ENCODE measurements at regions not wholly inside any gene's neighbourhood (a gene's known extent, or its start where the extent isn't known, plus 50 kb on each side); places are given as distances from the start of the nearest gene placed in this dataset.
A peak's percentile ranks its signal among the peaks of the same experiment; 100 is the strongest.

DNA sequence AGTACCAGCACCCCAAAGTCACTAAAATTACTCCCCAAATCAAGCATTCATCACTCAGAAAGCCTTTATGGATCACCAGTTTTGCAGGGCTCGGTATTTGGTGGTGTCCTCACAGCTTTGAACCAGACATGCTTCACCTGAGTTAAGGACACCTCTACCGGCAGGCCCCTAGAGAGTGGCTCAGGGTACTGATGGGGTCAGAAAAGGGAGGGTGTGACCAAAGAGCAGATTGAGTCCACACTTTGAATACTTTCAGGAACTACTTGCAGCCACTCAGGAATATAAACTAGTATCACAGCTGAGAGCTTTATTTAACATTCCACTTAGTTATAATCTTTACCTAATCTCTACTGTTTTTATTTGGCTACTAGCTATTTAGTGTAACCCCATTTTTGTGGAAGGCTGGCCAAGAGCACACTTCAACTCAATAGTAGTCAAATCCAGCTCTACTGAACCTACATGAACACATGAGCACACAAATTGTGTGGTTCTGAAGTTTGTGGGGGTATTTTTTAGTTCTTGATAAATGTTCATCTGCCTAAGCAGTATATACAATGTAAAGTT is 109.6 kb upstream of the SPRY1 start:
- no peak for DNase-seq

DNA sequence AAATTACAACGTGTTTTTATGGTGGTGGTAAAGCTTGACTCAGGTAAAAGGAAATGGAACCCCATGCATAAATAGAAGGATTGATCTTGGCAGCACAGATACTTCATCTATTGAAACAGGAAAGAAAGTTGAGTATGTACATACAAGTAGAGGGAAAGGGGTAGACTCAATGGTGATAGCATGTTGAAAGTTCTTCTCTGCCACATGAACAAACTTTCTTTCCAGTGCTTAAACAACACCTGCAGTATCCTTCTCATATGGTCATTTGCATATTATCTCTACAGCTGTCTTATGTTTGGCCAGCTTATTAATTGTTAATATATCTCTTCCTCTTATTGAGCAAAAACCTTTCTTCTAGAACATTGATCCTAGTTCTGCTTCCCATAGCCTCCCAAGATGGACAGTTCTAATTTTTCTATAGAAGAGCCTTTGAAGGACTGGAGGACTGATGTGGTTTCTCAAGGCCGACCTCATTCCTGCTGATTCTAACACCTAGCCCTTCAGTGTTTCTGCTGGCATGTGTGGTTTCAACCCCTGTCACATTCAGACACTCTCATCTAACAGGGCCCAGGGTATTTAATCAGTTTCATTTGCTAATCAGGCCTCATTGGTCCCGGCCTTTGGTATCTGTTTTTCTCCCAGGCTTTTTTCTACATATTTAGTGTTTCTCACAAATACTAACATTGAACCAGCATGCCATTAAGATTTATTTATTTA is 108.1 kb upstream of the SPRY1 start:
- DNase-seq = no peak

DNA sequence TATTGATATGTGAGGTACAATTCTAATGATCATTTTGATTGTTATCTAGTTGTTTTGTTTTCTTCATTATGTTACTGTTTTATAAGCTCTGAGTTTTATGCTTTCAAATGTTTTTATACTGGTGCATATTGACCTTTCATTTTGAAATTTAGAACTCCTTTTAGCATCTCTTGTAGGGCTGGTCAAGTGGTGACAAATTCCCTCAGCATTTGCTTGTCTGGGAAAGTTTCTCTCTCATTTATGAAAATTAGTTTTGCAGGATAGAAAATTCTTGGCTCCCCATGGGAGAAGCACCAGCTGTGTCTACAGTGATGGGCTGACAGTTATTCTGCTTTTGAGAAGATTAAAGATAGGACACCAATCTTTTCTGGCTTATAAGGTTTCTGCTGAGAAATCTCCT is 105.3 kb upstream of the SPRY1 start:
- DNase-seq = no peak

DNA sequence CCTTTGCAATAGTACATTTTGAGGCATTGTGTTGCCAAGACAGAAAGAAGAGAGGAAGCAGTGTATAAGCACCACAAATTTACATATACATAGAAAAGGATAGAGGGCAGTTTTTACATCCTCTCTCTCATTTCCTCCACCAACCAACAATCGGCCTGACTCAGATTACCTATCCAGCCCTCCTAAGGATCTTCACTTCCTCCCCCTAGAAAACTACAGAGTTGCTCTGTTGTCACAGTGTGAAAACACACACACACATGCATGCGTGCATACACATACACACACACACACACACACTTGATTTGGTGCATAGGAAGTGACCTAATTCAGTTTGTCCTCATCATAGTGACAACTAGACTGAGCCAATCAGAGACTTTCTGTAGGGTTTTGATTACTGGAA is 98.8 kb upstream of the SPRY1 start:
- no peak for DNase-seq

DNA sequence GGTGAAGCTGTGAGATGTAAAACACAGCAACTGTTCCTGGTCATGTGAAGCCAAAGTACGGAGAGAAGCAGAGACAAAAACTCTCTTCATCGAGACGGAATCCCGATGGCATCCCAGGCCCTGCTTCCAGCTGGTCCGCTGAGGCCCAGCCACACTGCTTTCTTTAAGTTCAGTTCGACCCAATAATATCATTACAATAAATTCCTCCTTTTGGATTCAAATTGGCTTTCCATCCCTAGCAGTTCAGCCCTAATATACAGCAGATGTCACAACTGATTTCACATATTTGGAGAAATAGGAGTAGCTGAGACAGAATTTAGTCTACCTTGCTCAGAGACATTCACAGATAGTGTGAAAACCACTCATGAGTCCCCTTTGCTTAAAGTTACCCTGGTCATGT is 98.3 kb upstream of the SPRY1 start:
- DNase-seq = no peak

DNA sequence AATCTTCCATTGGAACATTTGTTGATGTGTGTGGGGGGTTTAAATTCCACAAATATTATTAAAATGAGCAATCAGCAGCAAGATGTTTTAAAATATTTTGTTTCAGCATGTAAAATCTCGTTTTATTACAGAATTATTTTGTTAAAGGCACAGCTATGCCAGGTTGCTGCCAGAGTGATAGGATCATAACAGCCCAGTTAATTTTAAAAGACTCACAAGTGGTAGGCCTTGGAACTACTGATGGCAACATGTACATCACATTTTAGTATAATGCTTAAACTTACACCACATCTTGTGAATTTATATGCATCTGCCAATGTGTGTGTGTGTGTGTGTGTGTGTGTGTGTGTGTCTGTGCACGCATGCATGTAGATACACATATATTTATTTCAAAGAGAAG is 97.8 kb upstream of the SPRY1 start:
- DNase-seq = no peak

DNA sequence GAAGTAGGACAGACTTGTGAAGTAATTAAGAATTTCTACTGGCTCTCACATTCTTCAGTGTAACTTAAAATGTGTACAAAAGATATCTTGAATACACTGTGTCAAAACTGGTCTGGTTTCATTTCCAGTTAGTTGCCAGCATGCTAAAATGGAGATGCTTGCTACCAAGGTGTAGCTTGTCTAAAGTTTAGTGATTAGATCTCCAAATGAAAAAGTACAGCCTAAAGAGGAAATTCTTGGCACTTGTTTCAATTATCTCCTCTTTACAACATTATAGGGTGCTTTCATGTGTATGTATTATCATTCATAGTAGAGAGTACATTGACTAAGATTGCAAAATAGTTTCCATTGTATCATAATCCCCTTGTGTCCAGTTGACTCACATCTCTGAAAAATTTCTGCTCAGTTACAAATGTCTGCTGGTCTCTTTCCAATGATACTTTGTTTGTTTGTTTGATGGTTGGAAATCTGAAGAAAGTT is 97.3 kb upstream of the SPRY1 start:
- no peak for DNase-seq

DNA sequence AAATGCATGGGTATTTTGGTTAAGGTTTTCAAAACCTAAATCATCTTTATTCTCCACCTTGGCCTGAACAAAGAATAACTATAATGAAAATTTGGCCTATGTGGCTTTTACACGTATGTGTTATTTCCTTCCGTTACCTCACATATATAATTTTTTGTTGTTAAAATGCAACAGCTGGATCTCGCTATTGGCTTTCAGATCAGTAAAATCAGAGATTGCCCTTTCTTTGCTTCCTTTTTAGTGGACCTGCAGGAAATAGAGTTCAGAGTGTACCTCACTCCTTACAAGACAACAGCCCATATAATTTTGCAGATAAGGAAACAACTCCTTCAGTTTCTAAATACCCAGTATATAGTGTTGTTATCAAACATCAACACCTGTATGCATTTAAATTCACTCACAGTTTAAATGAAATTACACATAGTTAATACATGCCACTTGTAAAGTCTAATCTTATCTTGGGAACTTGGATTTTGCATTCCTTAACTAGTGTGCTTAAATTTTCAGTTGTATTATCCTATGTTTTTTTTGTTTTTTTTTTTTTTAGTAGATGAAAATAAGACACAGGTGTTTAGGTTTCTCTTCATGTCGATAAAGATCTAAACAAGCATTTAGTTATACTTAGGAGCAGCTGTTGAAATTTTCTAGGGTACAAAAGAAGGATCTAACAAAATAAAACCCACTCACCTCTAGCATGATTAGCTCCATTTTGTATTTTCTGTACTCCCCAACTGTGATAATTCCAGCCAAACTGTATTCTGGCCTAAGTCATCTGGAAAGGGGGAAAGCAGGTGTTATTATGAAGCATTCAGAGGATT is 96.2 kb upstream of the SPRY1 start:
- no peak for DNase-seq

DNA sequence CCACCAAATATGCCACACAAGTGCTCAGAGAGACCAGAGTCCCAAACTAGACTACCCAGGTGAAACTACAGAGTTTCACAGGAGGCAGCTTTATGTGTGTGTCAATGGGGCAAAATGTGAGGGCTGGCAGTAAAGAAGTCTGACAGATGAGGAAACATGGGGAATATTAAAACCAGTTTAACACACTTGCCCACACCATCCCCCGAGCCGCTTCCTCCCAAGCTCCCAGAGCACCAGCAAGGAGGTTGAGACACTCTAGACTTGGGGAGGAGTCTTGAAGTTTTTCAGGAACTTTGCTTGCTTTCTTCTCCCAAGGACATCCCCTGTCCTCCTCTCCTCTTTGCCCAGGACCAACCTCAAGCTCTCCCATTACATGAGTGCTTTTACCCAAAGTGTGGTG is 94.7 kb upstream of the SPRY1 start:
- no peak for DNase-seq

DNA sequence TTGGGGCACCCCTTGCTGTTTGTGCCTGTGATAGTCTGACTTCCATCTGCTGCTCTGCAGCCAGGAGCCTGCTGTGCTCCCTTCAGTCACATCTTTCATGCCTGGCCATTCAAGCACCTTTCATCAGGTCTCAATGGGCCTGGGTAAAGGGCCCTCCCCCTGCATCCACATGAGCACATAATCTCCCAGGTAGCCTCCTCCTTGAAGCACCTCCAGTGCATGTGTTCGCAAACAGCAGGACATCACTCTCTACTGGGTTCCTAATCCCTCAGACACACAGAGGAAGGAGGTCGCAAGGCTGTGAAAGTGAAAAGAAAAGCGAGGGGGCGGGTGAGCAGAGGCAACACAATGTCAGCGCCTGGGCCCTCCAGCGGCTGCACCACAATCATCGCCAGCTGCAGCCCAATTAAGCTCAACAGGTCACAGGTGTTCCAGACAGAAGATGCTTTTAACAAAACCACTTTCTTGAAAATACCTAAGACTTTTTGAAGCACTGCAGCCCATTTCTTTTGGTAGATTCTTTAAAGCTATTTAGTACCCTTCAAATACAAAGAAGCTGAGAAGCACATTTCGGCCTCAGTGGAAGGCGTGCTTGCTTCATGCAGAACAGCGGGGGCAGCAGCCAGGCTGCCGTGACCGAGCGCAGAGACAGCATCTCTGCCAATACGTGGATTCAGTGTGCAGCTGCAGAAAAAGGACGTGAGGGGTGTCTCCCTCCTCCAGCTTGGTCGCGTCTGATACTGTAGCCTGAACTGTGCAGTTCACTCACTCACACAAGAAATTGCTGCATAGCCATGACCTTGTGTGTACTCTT is 92.2 kb upstream of the SPRY1 start:
- peak; percentile 79 for DNase-seq

DNA sequence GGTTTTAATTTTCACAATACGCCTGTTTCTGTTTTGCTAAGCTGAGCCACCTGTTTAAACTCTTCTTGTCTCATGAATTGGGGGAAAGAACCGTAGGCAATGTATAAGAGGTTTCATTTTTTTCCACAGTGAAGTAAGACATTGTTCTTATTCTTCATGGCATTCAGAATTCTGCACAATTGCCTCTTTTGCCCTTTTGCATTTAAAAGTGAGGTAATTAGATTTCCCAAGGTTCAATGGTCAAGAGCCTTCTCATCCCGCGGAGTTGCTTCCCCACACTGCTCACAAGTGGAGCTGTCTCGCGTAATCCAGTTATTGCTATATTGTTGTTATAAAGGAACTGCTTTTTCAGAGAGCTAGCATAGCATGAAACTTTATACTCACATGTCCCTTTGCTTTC is 90.9 kb upstream of the SPRY1 start:
- DNase-seq = no peak

DNA sequence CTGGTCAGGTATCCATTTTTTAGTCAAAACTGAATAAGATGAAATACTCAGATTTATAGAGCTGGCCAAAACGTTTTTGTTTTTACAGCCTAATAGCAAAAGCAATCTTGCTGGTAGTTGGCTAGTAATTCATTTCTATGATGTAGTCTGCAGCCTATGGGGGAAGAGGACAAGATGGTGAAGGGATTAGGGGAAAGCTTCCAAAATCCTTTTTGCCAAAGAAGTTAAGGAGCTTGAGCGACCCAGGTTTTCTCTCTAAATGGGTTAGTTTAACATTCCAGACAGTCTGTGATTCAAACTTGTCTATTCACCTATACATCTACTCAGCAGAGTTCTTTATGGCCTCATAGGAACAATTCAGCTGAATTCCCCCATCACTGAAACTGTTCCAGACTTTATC is 89.8 kb upstream of the SPRY1 start:
- no peak for DNase-seq

DNA sequence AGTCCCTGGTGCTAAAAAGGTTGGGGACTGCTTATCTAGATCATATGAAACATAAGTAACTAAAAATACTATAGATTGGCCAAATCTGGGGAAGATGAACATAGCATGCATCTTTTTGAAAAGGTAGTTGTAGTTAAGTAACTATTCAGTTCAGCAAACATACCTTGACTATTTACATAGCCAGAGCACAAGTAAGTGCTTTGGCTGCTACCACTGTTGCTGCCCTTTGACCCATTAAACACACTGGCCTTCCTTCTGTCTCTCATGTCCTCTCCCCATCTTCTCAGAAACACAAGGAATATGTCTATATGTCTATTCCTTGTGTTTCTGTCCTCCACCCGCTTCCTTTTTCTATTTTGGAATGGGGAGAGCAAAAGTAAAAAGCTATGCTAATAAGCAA is 87.9 kb upstream of the SPRY1 start:
- DNase-seq = no peak

DNA sequence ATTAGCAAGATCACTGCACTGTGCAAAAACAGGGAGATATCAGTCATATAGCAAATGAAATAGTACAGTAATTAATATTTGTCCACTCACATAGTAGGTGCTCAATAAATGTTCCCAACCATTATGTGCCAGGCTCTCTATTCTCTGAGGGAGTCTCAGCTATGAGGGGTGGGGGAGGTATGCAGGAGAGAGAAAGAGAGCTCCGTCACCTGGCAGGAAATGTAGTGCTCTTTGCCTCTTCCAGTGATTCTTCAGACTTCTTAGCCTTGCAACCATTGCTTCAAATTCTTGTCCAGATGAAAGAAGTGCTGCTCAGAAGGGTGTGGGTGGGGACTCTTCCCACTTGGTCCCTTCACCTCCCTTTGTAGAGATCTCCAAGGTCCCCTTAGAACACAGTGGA is 84.5 kb upstream of the SPRY1 start:
- no peak for DNase-seq

DNA sequence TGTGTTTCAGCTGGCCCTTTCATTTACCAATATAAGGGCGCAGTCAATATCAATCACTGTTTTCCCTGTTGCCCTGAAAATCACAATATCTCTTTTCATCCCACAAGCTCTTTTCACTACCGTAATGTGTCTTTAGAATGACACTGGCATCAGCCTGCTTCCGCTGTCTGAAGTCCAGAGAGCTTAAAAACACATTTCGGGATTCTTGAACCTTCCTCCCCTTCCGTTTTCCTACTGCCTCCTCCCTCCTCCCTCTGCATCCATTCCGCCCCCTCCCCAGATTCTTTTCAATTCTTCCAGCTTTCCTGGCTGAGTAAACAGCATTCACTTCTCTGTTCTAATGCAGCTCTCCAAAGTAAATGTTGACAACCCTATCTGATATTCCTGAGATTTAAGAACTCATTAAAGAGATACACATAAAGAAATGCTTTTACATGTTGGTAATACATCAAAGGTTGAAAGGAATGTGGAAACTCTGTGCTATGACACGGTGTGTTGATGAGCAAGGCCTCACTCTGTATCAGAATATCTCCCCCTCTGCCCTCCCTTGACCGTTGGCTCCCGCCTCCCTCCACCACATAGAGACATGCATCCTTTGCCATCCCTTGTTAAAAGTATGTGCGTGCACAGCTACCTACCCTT is 83.5 kb upstream of the SPRY1 start:
- DNase-seq = no peak

DNA sequence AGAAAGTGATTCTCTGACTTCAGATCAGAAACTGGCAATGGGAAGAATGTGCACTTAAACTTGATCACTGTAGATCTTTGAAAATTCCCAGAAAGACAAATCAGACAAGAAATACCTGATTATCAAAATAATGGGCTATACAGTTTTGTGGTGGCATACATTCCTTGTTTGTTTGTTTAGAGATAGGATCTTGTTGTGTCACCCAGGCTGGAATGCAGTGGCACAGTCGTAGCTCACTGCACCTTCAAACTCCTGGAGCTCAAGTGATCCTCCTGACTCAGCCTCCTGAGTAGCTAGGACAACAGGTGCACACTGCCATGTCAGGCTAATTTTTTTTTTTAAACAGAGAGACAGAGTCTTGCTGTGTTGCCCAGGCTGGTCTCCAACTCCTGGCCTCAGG is 81.0 kb upstream of the SPRY1 start:
- DNase-seq = no peak

DNA sequence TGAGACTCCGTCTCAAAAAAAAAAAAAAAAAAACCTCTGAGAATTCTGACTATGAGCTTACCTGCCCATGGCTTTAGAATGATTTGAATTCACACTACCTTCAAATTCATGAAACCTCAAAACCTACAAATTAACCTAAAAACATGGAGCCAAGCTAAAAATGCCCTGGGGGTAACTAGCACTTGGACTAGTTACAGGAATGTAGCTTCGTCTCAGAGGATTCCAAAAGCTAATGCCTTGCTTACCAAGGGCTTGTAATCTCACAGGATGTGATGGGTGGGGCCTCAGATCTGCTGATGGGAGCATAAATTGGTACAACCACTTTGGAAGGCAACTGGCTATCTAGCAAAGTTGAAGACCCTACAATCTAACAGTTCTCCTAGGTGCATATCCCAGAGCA is 79.4 kb upstream of the SPRY1 start:
- no peak for DNase-seq

DNA sequence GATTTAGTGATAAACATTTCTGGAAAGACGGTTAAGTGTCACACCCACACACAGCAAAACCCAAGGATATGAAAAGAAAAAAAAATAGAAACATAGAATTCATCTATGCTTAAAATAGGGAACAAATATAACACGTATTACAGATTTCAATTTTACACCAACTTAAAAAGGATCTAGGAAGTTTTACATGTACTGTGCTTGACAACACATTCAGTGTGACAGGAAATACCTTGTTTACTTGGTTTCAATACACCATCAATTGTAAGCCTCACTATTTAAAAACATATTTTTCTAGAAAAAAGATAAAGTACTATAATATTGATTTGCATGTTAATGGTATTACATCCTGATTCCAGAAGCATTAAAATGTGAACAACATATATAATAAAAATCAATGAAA is 77.0 kb upstream of the SPRY1 start:
- no peak for DNase-seq

DNA sequence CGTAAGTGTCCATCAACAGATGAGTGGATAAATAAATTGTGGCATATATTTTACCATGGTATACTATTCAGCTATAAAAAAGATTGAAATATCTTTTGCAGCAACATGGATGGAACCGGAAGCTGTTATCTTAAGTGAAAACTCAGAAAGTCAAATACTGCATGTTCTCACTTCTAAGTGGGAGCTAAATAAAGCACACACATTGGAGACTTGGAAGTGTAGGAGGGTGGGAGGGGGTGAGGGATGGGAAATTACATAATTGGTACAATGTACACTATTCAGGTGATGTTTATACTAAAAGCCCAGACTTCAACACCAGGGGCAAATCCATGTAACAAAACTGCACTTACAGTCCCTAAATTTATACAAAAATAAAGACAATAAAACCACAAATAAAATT is 72.6 kb upstream of the SPRY1 start:
- no peak for DNase-seq

DNA sequence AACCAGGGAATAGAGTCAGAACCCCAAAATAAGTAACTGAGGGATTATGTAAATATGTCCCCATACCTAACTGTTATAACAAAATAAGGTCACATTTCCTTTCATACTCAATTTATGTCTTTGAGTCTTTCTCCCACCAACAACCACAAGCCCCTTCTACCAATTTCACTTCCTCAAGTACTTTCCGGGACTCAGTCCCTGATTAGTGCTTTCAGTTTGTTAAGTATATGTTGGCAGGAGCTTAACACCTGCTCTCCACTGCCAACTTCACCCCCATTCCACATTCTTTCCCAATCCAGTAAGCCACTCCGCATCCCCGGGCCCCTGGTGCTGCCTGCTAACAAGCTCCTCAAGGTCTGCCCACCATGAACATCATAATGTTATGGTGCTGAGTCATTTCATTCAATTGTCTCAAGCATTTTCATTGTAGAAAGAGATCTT is 71.3 kb upstream of the SPRY1 start:
- no peak for DNase-seq

DNA sequence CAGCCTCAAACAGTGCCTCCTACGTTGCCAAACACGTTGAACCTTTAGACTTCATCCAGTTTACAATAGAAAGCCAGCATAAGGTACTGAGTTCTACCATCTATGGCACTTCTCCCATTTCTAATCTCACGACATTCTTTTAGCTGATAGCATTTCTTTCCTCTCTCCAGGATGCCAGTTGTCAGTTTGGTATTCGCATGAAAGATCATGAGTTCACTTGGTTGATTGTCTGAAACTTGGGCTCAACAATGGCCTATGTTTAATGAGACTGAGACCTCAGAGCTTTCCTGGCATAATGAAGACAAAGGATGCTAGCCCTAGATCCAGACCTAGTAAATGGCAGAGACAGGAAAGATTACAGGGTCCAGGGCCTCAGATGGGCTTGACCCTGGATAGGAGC is 69.2 kb upstream of the SPRY1 start:
- DNase-seq = no peak

DNA sequence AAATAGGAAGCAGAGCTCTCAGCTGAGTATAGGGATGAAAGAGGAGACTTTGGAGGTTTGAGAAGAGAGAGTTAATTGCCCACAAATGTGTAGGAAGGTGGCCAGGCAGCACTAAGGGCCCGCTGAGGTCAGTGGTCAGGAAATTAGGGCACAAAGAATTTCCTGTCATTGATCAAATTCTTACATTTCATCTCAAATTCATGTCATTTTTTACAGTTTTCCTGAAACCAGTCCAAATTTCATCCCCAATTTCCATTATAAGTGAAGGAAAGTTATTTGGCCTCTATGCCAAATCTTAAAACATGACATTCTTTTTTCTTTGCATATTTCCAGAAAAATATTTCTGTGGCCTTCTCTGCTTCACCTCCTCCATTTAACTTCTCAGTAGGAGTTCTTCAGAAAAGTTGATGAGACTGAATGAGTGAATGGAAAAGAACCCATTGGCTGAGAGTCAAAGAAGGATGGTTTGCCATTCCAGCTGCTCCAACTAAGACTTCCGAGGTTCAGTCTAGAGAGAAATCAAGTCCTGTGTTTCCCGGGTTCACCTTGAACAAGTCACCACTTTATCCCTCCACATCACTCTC is 68.7 kb upstream of the SPRY1 start:
- no peak for DNase-seq

Measured in DMS79 treated with DMSO at 0.1 percent for 48 hours (cell line).